Activated CD8-positive, alpha-beta T cell treated with anti-CD3 and anti-CD28 coated beads for 36 hours (primary cell): ENCODE measurements at regions not wholly inside any gene's neighbourhood (a gene's known extent, or its start where the extent isn't known, plus 50 kb on each side); places are given as distances from the start of the nearest gene placed in this dataset.

Experiments
- ATAC-seq: fragments of 200-7000 bp; cut with Tn5 transposase; one replicate; pipeline ENCODE4 v1.10.0; 2021; ENCODE audit warnings: mild to moderate bottlenecking, moderate library complexity
- CTCF ChIA-PET: fragments of 350-600 bp; sonication (Branson Sonifier 250); formaldehyde crosslinking; loops from one replicate; lab custom pipeline; 2021; ENCODE audit warnings: antibody characterized with exemption; lab: Charles Lee
- POLR2A ChIA-PET: fragments of 350-600 bp; sonication (Branson Sonifier 250); formaldehyde crosslinking; loops from one replicate; lab custom pipeline; 2021; ENCODE audit warnings: antibody characterized with exemption; lab: Charles Lee
- DNase-seq: peaks from one replicate; pipeline ENCODE4 v3.0.0-alpha.2; 2020
- H3K27ac Mint-ChIP-seq: one replicate; pipeline ENCODE4 v1.8.0; 2021; ENCODE audit warnings: mild to moderate bottlenecking, mixed read lengths
- H3K27me3 Mint-ChIP-seq: one replicate; pipeline ENCODE4 v1.8.0; 2021; ENCODE audit warnings: mixed read lengths
- H3K36me3 Mint-ChIP-seq: one replicate; pipeline ENCODE4 v1.8.0; 2021; ENCODE audit warnings: low read depth, mixed read lengths
- H3K4me1 Mint-ChIP-seq: one replicate; pipeline ENCODE4 v1.8.0; 2021; ENCODE audit warnings: low read depth, mixed read lengths
- H3K4me3 Mint-ChIP-seq: one replicate; pipeline ENCODE4 v1.8.0; 2021; ENCODE audit warnings: mild to moderate bottlenecking, moderate library complexity, mixed read lengths
- H3K9me3 Mint-ChIP-seq: one replicate; pipeline ENCODE4 v1.8.0; 2021; ENCODE audit warnings: mixed read lengths
- intact Hi-C: fragments of 100-400 bp; cut with micrococcal nuclease; formaldehyde crosslinking; loops from one replicate; pipeline ENCODE4 v1.10.0; 2022
- TF ChIP-seq, protein P1 (sequence below): fragments of 200-600 bp; IDR thresholded peaks from one replicate; pipeline ENCODE4 v1.8.0; 2022; ENCODE audit warnings: antibody characterized with exemption, mild to moderate bottlenecking

DNA sequence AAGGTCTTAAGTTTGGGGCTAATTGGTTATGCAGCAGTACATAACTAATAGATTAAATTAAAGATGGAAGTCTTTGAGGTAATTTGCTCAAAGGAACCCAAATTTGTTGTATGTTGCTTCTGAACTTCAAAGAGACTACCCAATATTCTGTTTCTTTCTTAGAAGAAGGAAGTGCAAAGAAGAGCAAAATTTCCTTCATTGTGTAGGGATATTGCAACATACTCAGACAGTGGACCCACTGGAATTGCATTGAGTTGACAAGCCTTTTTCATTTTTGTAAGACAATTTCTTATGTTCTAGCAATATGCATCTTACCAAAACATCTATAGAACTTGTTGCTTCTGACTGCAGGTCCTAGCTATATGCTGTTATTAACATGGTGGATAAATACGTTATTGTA is 527.8 kb downstream of the SH2D4B start:
- intact Hi-C loops, result no loop called here
- H3K4me1 Mint-ChIP-seq, result no peaks in the 10 kb centered on the region
- TF ChIP-seq, protein P1, sequence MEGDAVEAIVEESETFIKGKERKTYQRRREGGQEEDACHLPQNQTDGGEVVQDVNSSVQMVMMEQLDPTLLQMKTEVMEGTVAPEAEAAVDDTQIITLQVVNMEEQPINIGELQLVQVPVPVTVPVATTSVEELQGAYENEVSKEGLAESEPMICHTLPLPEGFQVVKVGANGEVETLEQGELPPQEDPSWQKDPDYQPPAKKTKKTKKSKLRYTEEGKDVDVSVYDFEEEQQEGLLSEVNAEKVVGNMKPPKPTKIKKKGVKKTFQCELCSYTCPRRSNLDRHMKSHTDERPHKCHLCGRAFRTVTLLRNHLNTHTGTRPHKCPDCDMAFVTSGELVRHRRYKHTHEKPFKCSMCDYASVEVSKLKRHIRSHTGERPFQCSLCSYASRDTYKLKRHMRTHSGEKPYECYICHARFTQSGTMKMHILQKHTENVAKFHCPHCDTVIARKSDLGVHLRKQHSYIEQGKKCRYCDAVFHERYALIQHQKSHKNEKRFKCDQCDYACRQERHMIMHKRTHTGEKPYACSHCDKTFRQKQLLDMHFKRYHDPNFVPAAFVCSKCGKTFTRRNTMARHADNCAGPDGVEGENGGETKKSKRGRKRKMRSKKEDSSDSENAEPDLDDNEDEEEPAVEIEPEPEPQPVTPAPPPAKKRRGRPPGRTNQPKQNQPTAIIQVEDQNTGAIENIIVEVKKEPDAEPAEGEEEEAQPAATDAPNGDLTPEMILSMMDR, result no peak
- H3K36me3 Mint-ChIP-seq, result no peaks in the 10 kb centered on the region
- CTCF ChIA-PET, result no interaction called here
- no peak overlapping the region for H3K27ac Mint-ChIP-seq
- DNase-seq (no peak), ATAC-seq (no peak)
- H3K27me3 Mint-ChIP-seq, result peaks cover 2% of the 10 kb centered on the region
- peaks cover 2% of the 10 kb centered on the region for H3K9me3 Mint-ChIP-seq
- no peak overlapping the region for H3K4me3 Mint-ChIP-seq
- POLR2A ChIA-PET, result no interaction called here

DNA sequence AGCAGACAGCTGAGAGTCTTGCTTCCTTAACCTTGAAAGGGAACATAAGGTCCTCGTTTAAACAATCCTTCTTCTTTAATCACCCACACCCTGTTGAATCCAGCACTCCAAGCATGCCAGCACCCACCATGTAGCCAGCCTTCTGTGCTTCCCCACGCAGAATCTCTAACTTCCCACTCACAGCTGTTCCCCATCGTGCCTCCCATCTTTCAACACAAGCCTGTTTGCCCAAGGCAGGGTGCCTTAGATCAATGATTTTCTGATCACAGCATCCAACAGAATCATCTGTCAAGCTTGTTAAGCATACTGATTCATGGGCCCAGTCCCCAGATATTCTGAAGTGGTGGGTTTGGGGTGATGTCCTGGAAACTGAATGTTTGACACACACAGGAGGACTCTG is 530.8 kb downstream of the SH2D4B start:
- Mint-ChIP-seq H3K27ac (no peak overlapping the region), H3K27me3 (peaks cover 3% of the 10 kb centered on the region), H3K4me3 (no peak overlapping the region), H3K4me1 (no peaks in the 10 kb centered on the region), H3K36me3 (no peaks in the 10 kb centered on the region), H3K9me3 (peaks cover 2% of the 10 kb centered on the region)
- CTCF ChIA-PET, result no interaction called here
- intact Hi-C loops, result no loop called here
- POLR2A ChIA-PET, result no interaction called here
- ATAC-seq (no peak), DNase-seq (no peak)
- TF ChIP-seq, protein P1, result no peak

GRCh38 chr10:81071087-81071796 is 533.5 kb downstream of the SH2D4B start:
- H3K4me3 Mint-ChIP-seq, result no peak overlapping the region
- H3K9me3 Mint-ChIP-seq, result no peaks in the 10 kb centered on the region
- no peak for DNase-seq
- peaks cover 2% of the 10 kb centered on the region for H3K27me3 Mint-ChIP-seq
- intact Hi-C loops, result no loop called here
- no peak overlapping the region for H3K27ac Mint-ChIP-seq
- no peaks in the 10 kb centered on the region for H3K36me3 Mint-ChIP-seq
- TF ChIP-seq, protein P1, result no peak
- POLR2A ChIA-PET, result no interaction called here
- ATAC-seq, result no peak
- CTCF ChIA-PET, result interaction anchor here (0.6 kb wide), 1 partner anchor 33 kb away, joined by 3 read pairs; no protein-coding TSS in a partner anchor
- H3K4me1 Mint-ChIP-seq, result no peaks in the 10 kb centered on the region

- Mint-ChIP-seq H3K27ac (no peak overlapping the region), H3K36me3 (no peaks in the 10 kb centered on the region), H3K4me3 (no peak overlapping the region), H3K9me3 (no peaks in the 10 kb centered on the region), H3K4me1 (no peaks in the 10 kb centered on the region), H3K27me3 (peaks cover 2% of the 10 kb centered on the region)
- ChIA-PET CTCF (no interaction called here), POLR2A (no interaction called here)
- no peak for DNase-seq
- TF ChIP-seq, protein P1, result no peak
- no peak for ATAC-seq
- intact Hi-C loops, result no loop called here
Measured at GRCh38 chr10:81073155-81073554, 535.5 kb downstream of the SH2D4B start.

DNA sequence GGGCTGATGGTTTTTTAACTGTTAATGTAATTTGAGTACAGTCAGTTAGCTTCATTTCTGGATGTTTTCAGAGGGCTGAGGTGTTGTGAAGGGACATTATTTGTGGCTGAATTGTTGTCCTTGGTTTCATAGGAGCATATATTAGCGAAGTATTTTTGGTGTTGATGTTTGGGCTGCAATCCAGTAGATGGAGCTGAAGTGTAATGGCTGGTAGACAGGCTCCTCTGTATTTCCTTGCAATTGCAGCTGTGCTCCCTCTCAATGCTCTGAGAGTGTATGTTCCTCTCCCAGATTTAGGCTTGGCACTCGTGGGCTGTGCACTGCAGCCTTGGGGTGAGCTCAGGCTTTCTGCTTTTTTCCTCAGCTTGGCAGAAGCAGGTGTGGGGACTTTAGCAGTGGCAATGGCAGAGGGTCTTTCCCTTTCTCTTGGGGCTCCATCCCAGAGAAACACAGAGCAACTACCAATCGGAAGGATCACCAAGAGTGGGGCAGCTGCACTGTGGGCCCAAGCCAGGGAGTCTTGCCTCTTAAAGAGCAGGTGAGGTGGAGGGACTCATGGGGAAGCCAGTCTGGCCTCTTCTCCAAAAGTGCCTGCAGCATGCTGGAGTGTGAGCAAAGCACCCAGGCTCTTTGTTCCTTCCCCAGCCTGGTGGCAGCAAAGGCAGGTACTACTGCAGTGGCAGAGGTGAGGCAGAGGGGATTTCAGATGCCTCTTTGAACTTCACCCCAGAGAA is 544.4 kb downstream of the SH2D4B start:
- no peak overlapping the region for H3K4me3 Mint-ChIP-seq
- no peak overlapping the region for H3K27ac Mint-ChIP-seq
- peaks cover 1% of the 10 kb centered on the region for H3K9me3 Mint-ChIP-seq
- DNase-seq, result no peak
- TF ChIP-seq, protein P1, result no peak
- H3K4me1 Mint-ChIP-seq, result no peaks in the 10 kb centered on the region
- POLR2A ChIA-PET, result interaction anchor here (0.6 to 1.0 kb wide), 2 partner anchors 25 to 297 kb away, joined by 3 to 5 read pairs; no protein-coding TSS in a partner anchor
- intact Hi-C loops, result no loop called here
- no peaks in the 10 kb centered on the region for H3K36me3 Mint-ChIP-seq
- no peak for ATAC-seq
- no peaks in the 10 kb centered on the region for H3K27me3 Mint-ChIP-seq
- CTCF ChIA-PET, result no interaction called here
